G401 (cell line): ENCODE measurements at regions not wholly inside any gene's neighbourhood (a gene's known extent, or its start where the extent isn't known, plus 50 kb on each side); places are given as distances from the start of the nearest gene placed in this dataset.

ENCODE experiments used
- DNase-seq: peaks from one replicate; pipeline ENCODE4 v3.0.0-alpha.2; 2015; ENCODE audit warnings: low spot score
- in situ Hi-C: cut with HindIII; loops from 2 replicates; pipeline ENCODE4 v1.10.0; 2016; ENCODE audit warnings: low sequenced_read_pairs, mixed read lengths

DNA sequence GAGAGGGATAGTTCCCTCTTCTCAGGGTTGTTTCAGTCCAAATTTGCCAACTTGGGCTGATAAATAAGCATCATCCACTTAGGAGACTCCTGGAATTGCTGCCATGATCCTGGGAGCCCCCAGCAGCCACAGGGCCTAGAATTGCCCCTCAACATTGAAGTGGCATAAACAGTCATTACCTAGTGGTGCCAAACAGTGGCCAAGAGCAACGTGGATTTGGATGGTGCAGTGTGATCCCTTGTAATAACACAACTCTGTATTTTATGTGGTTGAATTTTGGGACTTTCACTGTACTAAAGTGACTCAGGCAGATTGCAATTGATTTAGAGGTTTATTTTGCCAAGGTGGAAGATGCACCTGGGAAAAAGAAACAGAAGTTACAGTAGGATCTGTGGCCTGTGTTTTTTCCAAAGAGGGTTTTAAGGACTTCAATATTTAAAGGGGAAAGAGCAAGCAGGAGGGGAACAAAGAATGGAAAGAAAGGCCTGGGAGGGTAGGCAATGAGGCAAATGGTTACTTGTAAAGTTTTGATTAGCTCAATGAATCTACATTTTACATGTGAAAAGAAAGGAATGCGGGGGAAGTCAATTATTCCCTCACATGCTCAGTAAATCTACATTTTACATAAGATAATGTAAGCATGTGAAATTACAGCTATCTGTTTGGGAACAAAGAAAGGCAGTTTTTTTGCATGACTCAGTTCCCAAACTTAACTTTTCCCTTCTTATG, 168.0 kb upstream of the NOX3 start:
- DNase-seq = no peak
- in situ Hi-C loops = no loop called here

DNA sequence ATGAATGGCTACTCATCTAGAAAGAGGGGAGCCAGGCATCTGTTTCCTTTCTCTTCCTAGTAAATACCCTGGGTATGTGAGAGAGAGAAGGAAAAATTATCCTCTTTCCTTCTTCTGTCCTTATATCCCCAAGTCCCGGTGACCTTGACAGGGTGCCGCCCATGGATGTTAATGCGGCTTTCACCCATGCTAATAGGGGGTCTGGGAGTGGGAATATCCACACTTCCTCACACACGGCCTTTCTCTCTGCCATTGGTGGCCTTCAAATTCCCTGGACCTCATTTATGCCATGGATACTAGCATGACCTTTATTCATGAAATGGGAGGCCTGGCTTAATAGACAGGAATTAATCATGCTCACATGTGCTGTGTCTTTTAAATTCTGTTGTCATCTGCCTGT, 159.0 kb upstream of the NOX3 start:
- DNase-seq = no peak
- in situ Hi-C loops = no loop called here

DNA sequence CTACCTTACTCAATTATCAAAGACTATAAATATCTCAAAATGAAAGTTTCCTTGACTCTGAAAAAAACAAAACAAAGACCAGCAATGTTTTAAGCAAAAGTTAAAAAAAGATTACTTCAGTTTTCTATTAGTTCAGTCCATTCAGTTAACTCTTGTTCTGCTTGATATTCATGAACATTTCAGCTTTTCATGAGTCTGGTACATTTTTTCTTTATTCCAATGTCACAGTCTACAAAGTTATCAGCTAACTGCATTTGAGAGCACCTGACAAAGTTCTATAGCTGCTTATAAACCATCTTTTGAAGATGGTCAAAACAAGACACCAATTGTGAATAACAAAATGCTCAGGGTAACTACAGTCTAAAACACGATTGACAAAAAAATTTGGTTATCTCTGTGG, 156.1 kb upstream of the NOX3 start:
- DNase-seq = no peak
- in situ Hi-C loops = no loop called here

DNA sequence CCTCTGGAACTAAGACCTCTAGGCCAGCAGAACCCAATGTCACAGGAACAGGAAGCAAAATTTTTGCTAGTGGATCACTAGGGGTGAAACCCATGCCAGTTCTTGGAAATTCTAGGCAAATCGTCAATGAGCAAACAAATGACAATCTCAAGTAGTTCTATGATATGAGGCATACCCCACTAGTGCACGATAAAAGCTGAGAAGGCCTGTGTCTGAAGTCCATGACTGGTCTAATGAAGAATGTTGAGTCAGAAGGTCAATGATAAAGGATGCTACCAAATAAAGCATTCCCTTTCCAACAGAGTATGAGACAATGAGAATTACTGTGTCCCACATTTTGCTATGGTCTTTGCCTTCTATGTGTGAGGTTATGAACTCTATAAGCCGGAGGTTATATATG, 149.4 kb upstream of the NOX3 start:
- in situ Hi-C loops = no loop called here
- no peak for DNase-seq

DNA sequence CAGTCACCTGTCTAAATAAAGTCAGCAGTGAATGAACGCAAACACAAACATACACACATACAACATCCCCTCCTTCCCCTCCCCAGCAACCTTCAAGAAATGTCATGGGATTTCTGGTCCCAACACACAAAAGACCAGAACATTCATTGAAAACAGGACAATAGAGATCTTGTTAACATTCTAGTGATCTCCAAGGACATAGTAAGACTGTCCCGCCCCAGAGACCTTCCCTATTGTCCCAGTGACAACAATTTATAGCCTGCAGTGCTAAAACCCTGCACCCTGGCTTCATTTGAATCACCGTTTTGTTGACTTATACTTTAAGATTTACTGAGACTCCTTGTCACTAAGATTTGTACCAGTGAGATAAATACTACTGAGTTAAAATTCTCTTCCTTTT, 143.9 kb upstream of the NOX3 start:
- in situ Hi-C loops = no loop called here
- no peak for DNase-seq

GRCh38 chr6:155599160-155599559, 143.5 kb upstream of the NOX3 start:
- no peak for DNase-seq
- in situ Hi-C loops = no loop called here

DNA sequence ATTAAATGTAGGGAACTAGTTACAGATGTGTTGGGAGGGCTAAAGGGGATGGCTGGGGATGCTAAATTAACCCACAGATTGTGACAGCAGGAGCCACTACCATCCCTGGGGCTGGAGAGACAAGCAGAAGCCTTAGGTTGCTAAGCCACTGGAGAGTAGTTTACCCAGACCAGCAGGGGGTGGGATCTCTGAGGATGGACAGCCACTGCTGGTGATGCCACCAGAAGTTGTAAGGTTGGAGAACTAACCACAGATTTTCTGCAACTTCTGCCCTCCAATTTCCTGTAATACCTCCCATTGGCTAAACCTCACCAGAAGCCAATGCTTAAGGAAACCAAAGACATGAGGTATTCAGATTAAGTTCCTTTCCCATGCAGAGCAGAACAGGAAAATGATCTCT, 139.6 kb upstream of the NOX3 start:
- in situ Hi-C loops = no loop called here
- DNase-seq = no peak

DNA sequence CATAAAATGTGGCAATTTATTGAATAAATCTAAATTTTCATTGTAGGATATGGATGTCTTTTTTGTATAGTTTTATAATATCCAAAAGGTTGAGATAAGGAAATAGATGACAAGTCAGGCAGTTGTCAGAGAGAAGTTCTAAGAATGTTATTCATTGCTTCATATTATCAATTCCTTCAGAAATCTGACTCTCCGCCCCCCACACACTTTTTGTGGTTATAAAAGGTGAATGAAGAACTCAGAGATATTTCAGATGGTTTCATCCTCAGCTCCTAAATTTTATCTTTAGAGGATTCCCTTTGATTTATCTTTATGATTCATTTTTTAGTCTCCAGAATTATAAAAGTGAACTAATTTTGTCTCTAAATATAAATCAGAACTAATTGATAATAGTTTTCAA, 136.1 kb upstream of the NOX3 start:
- in situ Hi-C loops = no loop called here
- no peak for DNase-seq

DNA sequence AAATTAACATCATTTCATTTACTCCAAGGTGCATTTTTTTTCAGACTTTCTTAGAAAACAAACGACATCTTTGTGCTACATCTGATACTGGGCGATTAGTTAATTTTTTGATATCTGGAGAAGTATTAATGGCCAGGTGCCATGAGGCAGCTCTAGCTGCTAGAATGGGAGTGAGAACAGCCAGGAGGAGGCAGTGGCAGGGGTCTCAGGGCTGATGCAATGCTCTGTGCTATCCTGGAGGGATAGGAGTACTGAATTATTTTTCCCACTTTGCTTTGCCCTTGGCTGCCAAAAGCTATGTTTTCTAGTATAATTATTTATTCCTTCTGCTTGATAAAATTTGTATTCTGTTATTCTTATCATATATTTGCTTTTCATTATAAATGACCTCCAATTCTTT, 133.6 kb upstream of the NOX3 start:
- no peak for DNase-seq
- in situ Hi-C loops = no loop called here

DNA sequence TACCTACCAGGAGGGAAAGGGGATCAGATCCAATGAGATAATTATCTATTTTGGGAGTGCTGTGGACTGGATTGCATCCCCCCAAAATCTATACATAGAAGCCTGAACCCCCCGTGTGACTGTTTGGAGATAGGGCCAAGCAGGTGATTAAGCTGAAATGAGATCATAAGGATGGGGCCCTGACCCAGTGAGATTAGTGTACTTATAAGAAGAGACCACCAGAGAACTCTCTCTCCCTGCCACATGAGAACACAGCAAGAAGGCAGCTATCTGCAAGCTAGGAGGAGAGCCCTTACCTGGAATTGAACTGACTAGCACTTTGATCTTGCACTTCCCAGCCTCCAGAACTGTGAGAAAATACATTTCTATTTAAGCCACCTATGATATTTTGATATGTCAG, 132.2 kb upstream of the NOX3 start:
- in situ Hi-C loops = no loop called here
- no peak for DNase-seq

GRCh38 chr6:155586090-155586489, 130.5 kb upstream of the NOX3 start:
- in situ Hi-C loops = no loop called here
- DNase-seq = no peak

- in situ Hi-C loops = no loop called here
- DNase-seq = no peak
Observed at GRCh38 chr6:155584006-155584405, 128.4 kb upstream of the NOX3 start.

DNA sequence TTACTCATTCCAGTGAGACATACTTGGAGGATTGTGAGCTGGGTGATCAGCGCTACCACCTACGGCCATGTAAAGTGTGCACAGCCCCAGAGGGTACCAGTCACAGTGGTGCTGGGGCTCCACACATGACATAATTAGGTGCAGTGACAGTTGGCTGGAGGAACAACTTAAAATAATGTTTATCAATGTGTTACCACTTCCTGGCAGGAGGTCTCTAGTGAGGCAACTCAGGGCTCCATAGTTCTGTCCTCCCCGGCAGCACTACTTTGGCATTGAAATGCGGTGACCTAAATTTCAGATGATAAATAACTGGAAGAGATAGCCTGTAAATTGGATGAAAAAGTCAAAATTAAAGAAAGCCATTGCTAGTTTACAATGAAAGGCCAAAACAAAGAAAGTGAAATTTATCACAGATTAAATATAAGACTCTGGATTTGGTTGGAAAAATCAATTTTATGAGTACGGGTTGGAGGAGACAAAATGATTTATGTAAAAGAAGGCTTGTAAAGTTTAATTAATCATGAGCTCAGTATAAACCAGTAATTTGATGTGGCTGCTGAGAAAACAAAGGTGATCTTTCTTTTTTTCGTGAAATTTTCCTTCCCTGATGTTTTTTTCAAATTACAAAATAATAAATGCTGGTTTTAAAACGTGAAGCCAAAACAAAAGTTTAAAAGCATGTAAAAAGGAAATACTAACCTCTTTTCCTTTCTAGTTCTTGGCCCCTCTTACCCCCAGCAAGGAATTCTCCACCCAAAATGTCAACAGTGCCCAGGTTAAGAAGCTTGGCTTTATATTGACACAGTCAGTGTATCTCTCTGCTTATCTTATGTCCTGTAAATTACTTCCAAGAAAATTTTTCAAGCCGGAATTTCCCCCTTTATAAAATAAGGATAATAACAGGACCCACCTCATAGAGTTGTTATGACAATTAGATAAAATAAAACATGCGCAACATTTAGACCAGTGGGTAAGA, 126.7 kb upstream of the NOX3 start:
- in situ Hi-C loops = no loop called here
- DNase-seq = no peak

GRCh38 chr6:155580904-155581303, 125.3 kb upstream of the NOX3 start:
- no peak for DNase-seq
- in situ Hi-C loops = no loop called here

DNA sequence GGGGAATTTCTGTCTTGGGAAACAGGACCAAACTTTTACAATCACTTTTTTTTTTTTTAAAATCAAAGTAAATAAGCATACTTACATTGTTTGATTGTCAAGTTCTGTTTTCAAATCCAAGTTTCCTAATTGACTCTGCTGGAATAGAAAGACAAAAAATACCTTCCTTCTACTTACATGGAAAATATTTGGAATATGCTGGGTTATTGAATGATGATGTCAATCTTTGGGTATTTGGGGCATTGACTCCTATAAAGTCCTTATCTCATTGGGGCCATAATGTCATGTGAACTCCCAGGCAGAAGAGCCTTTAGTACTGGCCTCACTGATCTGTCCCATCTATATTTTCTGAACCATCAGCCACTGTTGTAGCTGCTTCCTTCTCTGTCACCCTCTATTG, 122.6 kb upstream of the NOX3 start:
- in situ Hi-C loops = no loop called here
- DNase-seq = no peak

DNA sequence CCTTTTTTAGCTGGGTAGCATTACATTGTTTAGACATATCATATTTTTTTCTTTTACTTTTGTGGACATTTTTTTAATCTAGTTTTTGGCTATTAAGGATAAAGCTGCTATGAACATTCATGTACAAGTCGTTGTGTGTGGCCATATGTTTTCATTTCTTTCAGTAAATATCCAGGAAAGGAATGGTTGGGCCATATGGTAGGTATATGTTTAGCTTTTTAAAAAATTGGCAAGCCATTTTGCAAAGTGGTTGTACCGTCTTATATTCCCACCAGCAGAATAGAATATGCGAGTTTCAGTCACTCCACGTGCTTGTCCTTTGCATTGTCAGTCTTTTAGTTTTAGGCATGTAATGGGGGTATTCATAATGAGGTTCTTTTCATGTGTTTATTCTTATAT, 106.3 kb upstream of the NOX3 start:
- DNase-seq = no peak
- in situ Hi-C loops = no loop called here

DNA sequence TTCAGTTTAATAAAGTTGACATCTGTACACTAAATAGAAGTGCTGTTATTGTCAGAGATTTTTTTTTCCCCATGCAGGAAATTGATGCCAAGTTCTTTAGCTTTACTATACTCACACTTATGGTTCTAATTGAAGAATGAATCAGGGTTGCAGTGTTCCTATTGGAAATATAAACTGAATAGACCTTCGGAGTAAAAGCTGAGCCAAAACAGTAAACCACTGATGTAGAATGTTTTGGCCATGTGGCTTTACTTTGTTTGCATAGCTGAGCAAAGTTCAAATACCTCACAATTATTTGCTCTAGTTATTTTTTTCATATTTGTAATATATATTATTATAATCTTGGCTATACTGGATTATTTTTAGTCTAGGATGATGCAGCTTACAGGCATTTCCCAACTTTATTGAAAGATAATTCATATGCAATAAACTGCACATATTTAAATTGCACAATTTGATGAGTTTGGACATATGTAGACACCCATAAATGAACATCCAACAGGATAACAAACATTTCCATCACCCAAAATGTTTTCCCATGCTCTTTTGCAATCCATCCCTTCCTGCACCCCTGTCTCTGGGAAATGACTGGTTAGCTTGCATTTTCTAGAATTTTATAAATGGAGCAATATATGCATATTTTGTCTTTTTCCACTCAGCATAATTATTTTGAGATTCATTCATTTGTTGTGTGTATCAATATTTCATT, 105.8 kb upstream of the NOX3 start:
- no peak for DNase-seq
- in situ Hi-C loops = no loop called here

DNA sequence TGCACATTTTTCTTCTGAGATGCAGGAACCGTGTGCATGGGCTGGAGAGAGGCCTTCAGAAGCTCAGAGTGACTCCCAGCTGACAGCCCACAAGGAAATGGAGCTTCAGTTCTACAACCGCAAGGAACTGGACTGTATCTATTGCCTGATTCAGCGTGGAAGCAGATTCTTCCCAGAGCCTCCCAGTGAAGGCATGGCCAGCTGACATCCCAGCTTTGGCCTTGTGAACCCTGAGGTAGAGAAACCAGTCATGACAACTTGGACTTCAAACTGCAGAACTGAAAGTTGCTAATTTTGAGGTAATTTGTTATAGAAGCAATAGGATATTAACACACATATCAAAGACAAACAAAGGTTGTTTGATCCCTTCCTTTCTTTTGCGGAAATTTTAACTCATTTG, 94.3 kb upstream of the NOX3 start:
- in situ Hi-C loops = no loop called here
- DNase-seq = no peak

DNA sequence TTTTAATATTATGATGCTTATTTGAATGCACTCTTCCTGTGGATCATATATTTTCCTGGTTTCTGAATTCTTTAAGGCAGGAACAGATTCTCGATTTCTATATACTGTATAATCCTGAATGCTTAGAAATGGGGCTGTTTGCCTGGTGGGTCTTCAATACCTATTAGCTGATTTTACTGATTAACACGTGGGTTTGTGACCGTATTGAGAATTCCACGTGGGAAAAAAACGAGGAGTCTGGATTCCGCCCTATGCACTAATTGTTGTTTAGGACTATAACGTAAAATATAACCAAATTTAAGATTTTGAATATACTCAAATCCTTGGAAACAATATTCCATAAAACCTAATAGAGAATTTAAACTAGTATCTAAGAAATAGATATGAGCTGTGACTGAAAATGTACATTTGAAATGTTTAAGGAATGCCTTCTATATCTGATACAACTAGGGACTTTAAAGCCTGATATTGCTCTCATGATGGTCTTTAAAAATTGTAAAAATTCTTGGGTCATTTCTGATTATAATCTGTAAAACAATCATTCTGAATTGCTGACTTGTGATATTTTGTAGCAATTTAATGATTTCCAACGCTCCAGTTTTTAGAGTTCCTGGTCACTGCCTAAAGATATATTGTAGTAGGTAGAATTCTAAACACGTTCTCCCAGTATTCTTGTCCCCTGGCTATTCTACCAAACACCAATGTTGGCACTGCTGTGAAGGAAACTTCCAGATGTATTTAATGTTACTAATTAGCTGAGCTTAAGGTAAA, 93.6 kb upstream of the NOX3 start:
- DNase-seq = no peak
- in situ Hi-C loops = no loop called here
